ENCODE measurements at regions not wholly inside any gene's neighbourhood (a gene's known extent, or its start where the extent isn't known, plus 50 kb on each side); places are given as distances from the start of the nearest gene placed in this dataset.

GRCh38 chr5:152270096-152270495 is 135.0 kb downstream of the NMUR2 start:
- no peak for DNase-seq (ENCODE audit: low spot score)

GRCh38 chr5:152269533-152269932 is 135.5 kb downstream of the NMUR2 start:
- DNase-seq (ENCODE audit: low spot score): no peak

- DNase-seq (ENCODE audit: low spot score): no peak
These were observed 140.3 kb downstream of the NMUR2 start for GRCh38 chr5:152264645-152265254.

- peak; percentile 52 for DNase-seq (ENCODE audit: low spot score)
These were observed 142.4 kb downstream of the NMUR2 start for GRCh38 chr5:152262667-152263066.

GRCh38 chr5:152260940-152261339 is 144.1 kb downstream of the NMUR2 start:
- no peak for DNase-seq (ENCODE audit: low spot score)

- no peak for DNase-seq (ENCODE audit: low spot score)
These were observed 145.4 kb downstream of the NMUR2 start for GRCh38 chr5:152259702-152260101.

GRCh38 chr5:152256580-152256979 is 148.5 kb downstream of the NMUR2 start:
- DNase-seq (ENCODE audit: low spot score): no peak

- DNase-seq (ENCODE audit: low spot score): no peak
These were observed 149.7 kb downstream of the NMUR2 start for GRCh38 chr5:152255411-152255810.

GRCh38 chr5:152247850-152248385 is 157.2 kb downstream of the NMUR2 start:
- DNase-seq (ENCODE audit: low spot score): no peak

GRCh38 chr5:152246401-152246800 is 158.7 kb downstream of the NMUR2 start:
- peak; percentile 67 for DNase-seq (ENCODE audit: low spot score)

GRCh38 chr5:152237531-152237930 is 167.5 kb downstream of the NMUR2 start:
- no peak for DNase-seq (ENCODE audit: low spot score)

GRCh38 chr5:152226191-152226590 is 178.9 kb downstream of the NMUR2 start:
- DNase-seq (ENCODE audit: low spot score): no peak

- no peak for DNase-seq (ENCODE audit: low spot score)
These were observed 183.1 kb downstream of the NMUR2 start for GRCh38 chr5:152221721-152222629.

- no peak for DNase-seq (ENCODE audit: low spot score)
These were observed 186.4 kb downstream of the NMUR2 start for GRCh38 chr5:152218694-152219093.

- DNase-seq (ENCODE audit: low spot score): no peak
These were observed 199.3 kb downstream of the NMUR2 start for GRCh38 chr5:152205804-152206203.

GRCh38 chr5:152202321-152202720 is 202.8 kb downstream of the NMUR2 start:
- no peak for DNase-seq (ENCODE audit: low spot score)

GRCh38 chr5:152193391-152194107 is 211.5 kb downstream of the NMUR2 start:
- no peak for DNase-seq (ENCODE audit: low spot score)

- DNase-seq (ENCODE audit: low spot score): no peak
These were observed 216.8 kb downstream of the NMUR2 start for GRCh38 chr5:152188251-152188650.

- DNase-seq (ENCODE audit: low spot score): no peak
These were observed 217.4 kb downstream of the NMUR2 start for GRCh38 chr5:152187668-152188067.

GRCh38 chr5:152185547-152186245 is 219.4 kb downstream of the NMUR2 start:
- DNase-seq (ENCODE audit: low spot score): no peak

GRCh38 chr5:152184266-152184665 is 220.8 kb downstream of the NMUR2 start:
- DNase-seq (ENCODE audit: low spot score): no peak

- DNase-seq (ENCODE audit: low spot score): no peak
These were observed 223.6 kb downstream of the NMUR2 start for GRCh38 chr5:152181461-152181860.

Measured in iPS-NIHi11 (cell line).